HG03565 (cell line): ENCODE measurements at regions not wholly inside any gene's neighbourhood (a gene's known extent, or its start where the extent isn't known, plus 50 kb on each side); places are given as distances from the start of the nearest gene placed in this dataset.

Source experiments
- ATAC-seq: cut with Tn5 transposase; IDR thresholded peaks from one replicate; pipeline ENCODE4 v1.9.1; 2021; ENCODE audit warnings: mild to moderate bottlenecking, moderate library complexity; ENCODE audit not compliant: unreplicated experiment

GRCh38 chr3:182052332-182052731 is 340.6 kb downstream of the SOX2 start:
- ATAC-seq = no peak

GRCh38 chr3:182052757-182053156 is 341.0 kb downstream of the SOX2 start:
- ATAC-seq = no peak

- ATAC-seq = no peak
Measured at GRCh38 chr3:182058488-182058887, 346.8 kb downstream of the SOX2 start.

- no peak for ATAC-seq
Measured at GRCh38 chr3:182063742-182064141, 352.0 kb downstream of the SOX2 start.

GRCh38 chr3:182067423-182067822 is 355.7 kb downstream of the SOX2 start:
- no peak for ATAC-seq

- no peak for ATAC-seq
Measured at GRCh38 chr3:182078316-182078715, 366.6 kb downstream of the SOX2 start.

- no peak for ATAC-seq
Measured at GRCh38 chr3:182078929-182079328, 367.2 kb downstream of the SOX2 start.

- no peak for ATAC-seq
Measured at GRCh38 chr3:182081096-182081495, 369.4 kb downstream of the SOX2 start.

- ATAC-seq = no peak
Measured at GRCh38 chr3:182083112-182083511, 371.4 kb downstream of the SOX2 start.

- no peak for ATAC-seq
Measured at GRCh38 chr3:182092662-182093262, 381.0 kb downstream of the SOX2 start.

GRCh38 chr3:182094321-182094720 is 382.6 kb downstream of the SOX2 start:
- no peak for ATAC-seq

GRCh38 chr3:182104881-182105280 is 393.2 kb downstream of the SOX2 start:
- no peak for ATAC-seq

GRCh38 chr3:182105875-182106274 is 394.1 kb downstream of the SOX2 start:
- ATAC-seq = no peak

GRCh38 chr3:182108371-182108770 is 396.6 kb downstream of the SOX2 start:
- ATAC-seq = no peak

GRCh38 chr3:182111967-182112366 is 400.2 kb downstream of the SOX2 start:
- ATAC-seq = no peak

- no peak for ATAC-seq
Measured at GRCh38 chr3:182115328-182116015, 403.7 kb downstream of the SOX2 start.

- no peak for ATAC-seq
Measured at GRCh38 chr3:182116386-182116785, 404.7 kb downstream of the SOX2 start.

GRCh38 chr3:182117131-182117530 is 405.4 kb downstream of the SOX2 start:
- no peak for ATAC-seq

GRCh38 chr3:182117583-182117982 is 405.9 kb downstream of the SOX2 start:
- no peak for ATAC-seq

GRCh38 chr3:182118066-182118465 is 406.3 kb downstream of the SOX2 start:
- no peak for ATAC-seq

GRCh38 chr3:182121401-182121800 is 409.7 kb downstream of the SOX2 start:
- no peak for ATAC-seq

- ATAC-seq = no peak
Measured at GRCh38 chr3:182122779-182123178, 411.1 kb downstream of the SOX2 start.

GRCh38 chr3:182124187-182124586 is 412.5 kb downstream of the SOX2 start:
- ATAC-seq = no peak
